ENCODE measurements at regions not wholly inside any gene's neighbourhood (a gene's known extent, or its start where the extent isn't known, plus 50 kb on each side); places are given as distances from the start of the nearest gene placed in this dataset.

GRCh38 chrX:95716841-95717240 is 967.8 kb upstream of the DIAPH2 start:
- DNase-seq (no peak), ATAC-seq (no peak)
- ChIA-PET POLR2A (ENCODE audit: unreplicated experiment) (no interaction called here), CTCF (no interaction called here)
- H2AFZ ChIP-seq (ENCODE audit: low read length), result no peak overlapping the region
- no peaks in the 10 kb centered on the region for H4K20me1 ChIP-seq (ENCODE audit: low read length)
- H3K36me3 ChIP-seq (ENCODE audit: low read depth, low read length), result no peaks in the 10 kb centered on the region
- H3F3A ChIP-seq (ENCODE audit: low read length, unreplicated experiment), result no peaks in the 10 kb centered on the region
- no TSS peak for BruUV-seq (replicated peaks)
- no peak overlapping the region for H3K4me2 ChIP-seq (ENCODE audit: low read length)
- no peak for TF ChIP-seq EZH2 (IDR thresholded peaks at IDR 0.05; ENCODE audit: low read length, unreplicated experiment)
- TF ChIP-seq EZH2phosphoT487 (IDR thresholded peaks at IDR 0.05; ENCODE audit: borderline replicate concordance, low read length), result no peak
- TF ChIP-seq CTCF (conservative IDR thresholded peaks at IDR 0.05; ENCODE audit: low read depth, low read length), result no peak
- H3K79me2 ChIP-seq (ENCODE audit: low read length), result no peaks in the 10 kb centered on the region
- H3K9ac ChIP-seq (ENCODE audit: low read length), result no peak overlapping the region
- H3K9me3 ChIP-seq (ENCODE audit: low read length), result no peaks in the 10 kb centered on the region
- H3K27me3 ChIP-seq (ENCODE audit: low read length), result no peaks in the 10 kb centered on the region
- no peak overlapping the region for H3K4me3 ChIP-seq (ENCODE audit: low read length)
- intact Hi-C loops (cut with micrococcal nuclease), result no loop called here
- no peaks in the 10 kb centered on the region for H3K4me1 ChIP-seq (ENCODE audit: insufficient read depth, low read length)
- H3K27ac ChIP-seq (ENCODE audit: low read length), result no peak overlapping the region
- H3K9me2 ChIP-seq (replicated peaks; ENCODE audit: low read length), result no peaks in the 10 kb centered on the region

- Histone ChIP-seq H2AFZ (ENCODE audit: low read length) (no peak overlapping the region), H3K27me3 (ENCODE audit: low read length) (no peaks in the 10 kb centered on the region), H3K9me3 (ENCODE audit: low read length) (no peaks in the 10 kb centered on the region), H3K4me1 (ENCODE audit: insufficient read depth, low read length) (no peaks in the 10 kb centered on the region), H3F3A (ENCODE audit: low read length, unreplicated experiment) (no peaks in the 10 kb centered on the region), H3K4me3 (ENCODE audit: low read length) (no peak overlapping the region), H3K79me2 (ENCODE audit: low read length) (no peaks in the 10 kb centered on the region), H4K20me1 (ENCODE audit: low read length) (no peaks in the 10 kb centered on the region), H3K27ac (ENCODE audit: low read length) (no peak overlapping the region), H3K4me2 (ENCODE audit: low read length) (no peak overlapping the region), H3K36me3 (ENCODE audit: low read depth, low read length) (no peaks in the 10 kb centered on the region), H3K9me2 (replicated peaks; ENCODE audit: low read length) (no peaks in the 10 kb centered on the region), H3K9ac (ENCODE audit: low read length) (no peak overlapping the region)
- POLR2A ChIA-PET (ENCODE audit: unreplicated experiment), result no interaction called here
- ATAC-seq (no peak), DNase-seq (no peak)
- CTCF ChIA-PET, result no interaction called here
- BruUV-seq (replicated peaks), result no TSS peak
- intact Hi-C loops (cut with micrococcal nuclease), result no loop called here
- TF ChIP-seq EZH2phosphoT487 (IDR thresholded peaks at IDR 0.05; ENCODE audit: borderline replicate concordance, low read length) (no peak), CTCF (conservative IDR thresholded peaks at IDR 0.05; ENCODE audit: low read depth, low read length) (no peak), EZH2 (IDR thresholded peaks at IDR 0.05; ENCODE audit: low read length, unreplicated experiment) (no peak)
Measured at GRCh38 chrX:95718746-95719145, 965.9 kb upstream of the DIAPH2 start.

GRCh38 chrX:95721011-95721410 is 963.6 kb upstream of the DIAPH2 start:
- H3F3A ChIP-seq (ENCODE audit: low read length, unreplicated experiment), result no peaks in the 10 kb centered on the region
- no peaks in the 10 kb centered on the region for H3K9me2 ChIP-seq (replicated peaks; ENCODE audit: low read length)
- no TSS peak for BruUV-seq (replicated peaks)
- POLR2A ChIA-PET (ENCODE audit: unreplicated experiment), result no interaction called here
- H3K4me3 ChIP-seq (ENCODE audit: low read length), result no peak overlapping the region
- H3K36me3 ChIP-seq (ENCODE audit: low read depth, low read length), result no peaks in the 10 kb centered on the region
- ATAC-seq, result no peak
- no peaks in the 10 kb centered on the region for H3K4me1 ChIP-seq (ENCODE audit: insufficient read depth, low read length)
- no peak for TF ChIP-seq EZH2phosphoT487 (IDR thresholded peaks at IDR 0.05; ENCODE audit: borderline replicate concordance, low read length)
- TF ChIP-seq EZH2 (IDR thresholded peaks at IDR 0.05; ENCODE audit: low read length, unreplicated experiment), result no peak
- TF ChIP-seq CTCF (conservative IDR thresholded peaks at IDR 0.05; ENCODE audit: low read depth, low read length), result no peak
- no peaks in the 10 kb centered on the region for H3K9me3 ChIP-seq (ENCODE audit: low read length)
- CTCF ChIA-PET, result no interaction called here
- no peak overlapping the region for H3K4me2 ChIP-seq (ENCODE audit: low read length)
- intact Hi-C loops (cut with micrococcal nuclease), result no loop called here
- no peak for DNase-seq
- H3K79me2 ChIP-seq (ENCODE audit: low read length), result no peaks in the 10 kb centered on the region
- no peak overlapping the region for H3K9ac ChIP-seq (ENCODE audit: low read length)
- H3K27ac ChIP-seq (ENCODE audit: low read length), result no peak overlapping the region
- H2AFZ ChIP-seq (ENCODE audit: low read length), result no peak overlapping the region
- H4K20me1 ChIP-seq (ENCODE audit: low read length), result no peaks in the 10 kb centered on the region
- no peaks in the 10 kb centered on the region for H3K27me3 ChIP-seq (ENCODE audit: low read length)
